H1 (cell line): ENCODE measurements at regions not wholly inside any gene's neighbourhood (a gene's known extent, or its start where the extent isn't known, plus 50 kb on each side); places are given as distances from the start of the nearest gene placed in this dataset.

Experiments
- CTCF ChIA-PET: fragments of 300-600 bp; sonication (Branson Sonifier 250); formaldehyde crosslinking; loops from one replicate; lab custom pipeline; 2021; ENCODE audit not compliant: partially characterized antibody; lab: Charles Lee
- POLR2A ChIA-PET: fragments of 300-600 bp; sonication (Branson Sonifier 250); formaldehyde crosslinking; loops from one replicate; lab custom pipeline; 2021; ENCODE audit warnings: inconsistent platforms; ENCODE audit not compliant: partially characterized antibody; lab: Charles Lee
- DNase-seq, 2 experiments: peaks; one replicate each; pipeline versions ENCODE4 v3.0.0 to v3.0.0-alpha.2; 2010 to 2022; ENCODE audit warnings: low spot score in 2 of 2, low read depth in 1 of 2, mixed read lengths in 1 of 2
- FAIRE-seq: peaks from 2 replicates; lab custom pipeline; 2011; peaks lifted over from hg19 to GRCh38; lab: Jason Lieb, UNC
- H2AFZ ChIP-seq: 2 replicates; pipeline ENCODE4 v1.8.1; 2012; ENCODE audit warnings: low read length, inconsistent platforms
- H2AK5ac ChIP-seq: 2 replicates; pipeline ENCODE4 v1.6.1; 2013; ENCODE audit warnings: low read depth, low read length
- H2BK120ac ChIP-seq: replicated peaks from 2 replicates; pipeline ENCODE3; 2013; ENCODE audit warnings: low read depth, low read length, inconsistent platforms
- H2BK12ac ChIP-seq: 2 replicates; pipeline ENCODE4 v1.6.1; 2013; ENCODE audit warnings: low read depth, low read length
- H2BK15ac ChIP-seq: 2 replicates; pipeline ENCODE4 v1.6.1; 2013; ENCODE audit warnings: low read length
- H2BK20ac ChIP-seq: 2 replicates; pipeline ENCODE4 v1.6.1; 2013; ENCODE audit warnings: low read length
- H2BK5ac ChIP-seq: 2 replicates; pipeline ENCODE4 v1.6.1; 2013; ENCODE audit warnings: low read depth, low read length
- H3K14ac ChIP-seq: 2 replicates; pipeline ENCODE4 v1.6.1; 2013; ENCODE audit warnings: inconsistent platforms; ENCODE audit not compliant: insufficient read length
- H3K18ac ChIP-seq: 2 replicates; pipeline ENCODE4 v1.6.1; 2013; ENCODE audit warnings: low read length; ENCODE audit errors: extremely low read depth
- H3K23ac ChIP-seq: 2 replicates; pipeline ENCODE4 v1.6.1; 2013; ENCODE audit warnings: inconsistent platforms; ENCODE audit not compliant: insufficient read length
- H3K23me2 ChIP-seq: 2 replicates; pipeline ENCODE4 v1.6.1; 2013; ENCODE audit warnings: low read depth, low read length
- H3K27ac ChIP-seq: 2 replicates; pipeline ENCODE4 v1.6.1; 2011; ENCODE audit warnings: low read depth, low read length, inconsistent platforms
- H3K27me3 ChIP-seq, 4 experiments: replicated peaks in 1 of 4; 1 replicate in 1 of 4; 2 replicates in 3 of 4; pipeline versions ENCODE4 v1.6.1 to v1.8.1; 2011 to 2013; ENCODE audit warnings: low read length in 3 of 4, mild to moderate bottlenecking in 3 of 4, inconsistent platforms in 2 of 4, mixed read lengths in 2 of 4, moderate library complexity in 1 of 4; ENCODE audit not compliant: control insufficient read depth in 3 of 4, insufficient read depth in 3 of 4; ENCODE audit errors: extremely low read depth in 1 of 4
- H3K36me3 ChIP-seq, 4 experiments: 2 replicates each; pipeline versions ENCODE4 v1.6.1 to v1.8.1; 2011 to 2013; ENCODE audit warnings: mild to moderate bottlenecking in 4 of 4, low read length in 3 of 4, moderate library complexity in 2 of 4, control low read depth in 1 of 4, inconsistent platforms in 1 of 4; ENCODE audit not compliant: insufficient read depth in 4 of 4, control insufficient read depth in 2 of 4
- H3K4ac ChIP-seq: replicated peaks from 2 replicates; pipeline ENCODE3; 2013; ENCODE audit warnings: low read length, low read depth, mixed read lengths, inconsistent platforms; ENCODE audit not compliant: insufficient read length
- H3K4me1 ChIP-seq, 4 experiments: replicated peaks in 1 of 4; 1 replicate in 1 of 4; 2 replicates in 3 of 4; pipeline versions ENCODE4 v1.6.1 to v1.8.1; 2011 to 2013; ENCODE audit warnings: low read length in 3 of 4, inconsistent platforms in 2 of 4, mixed read lengths in 1 of 4; ENCODE audit not compliant: insufficient read depth in 4 of 4, control insufficient read depth in 3 of 4
- H3K4me2 ChIP-seq, 2 experiments: 2 replicates each; pipeline versions ENCODE4 v1.6.1 to v1.8.1; 2011 to 2013; ENCODE audit warnings: low read depth in 2 of 2, low read length in 2 of 2, control low read depth in 1 of 2, inconsistent platforms in 1 of 2, mild to moderate bottlenecking in 1 of 2; ENCODE audit not compliant: insufficient read depth in 1 of 2
- H3K4me3 ChIP-seq, 4 experiments: fragments of 200-600, 300-600 bp in 1 of 4; sonication (generic), shearing (Covaris generic), sonication (Bioruptor Twin) in 1 of 4; 2 replicates each; pipeline versions ENCODE4 v1.5.1 to v1.8.1; 2011 to 2016; ENCODE audit warnings: low read length in 4 of 4, low read depth in 3 of 4, control low read depth in 2 of 4, inconsistent platforms in 2 of 4, mild to moderate bottlenecking in 2 of 4, mixed read lengths in 1 of 4, moderate library complexity in 1 of 4; ENCODE audit not compliant: insufficient read depth in 2 of 4; ENCODE audit errors: extremely low read depth in 1 of 4
- H3K56ac ChIP-seq: replicated peaks from 2 replicates; pipeline ENCODE3; 2013; ENCODE audit warnings: low read depth, mild to moderate bottlenecking, mixed read lengths, low read length, inconsistent platforms; ENCODE audit not compliant: insufficient read length
- H3K79me1 ChIP-seq: 2 replicates; pipeline ENCODE4 v1.6.1; 2013; ENCODE audit warnings: low read depth, low read length, control low read depth
- H3K79me2 ChIP-seq, 2 experiments: 2 replicates each; pipeline versions ENCODE4 v1.6.1 to v1.8.1; 2012 to 2013; ENCODE audit warnings: low read length in 2 of 2, mild to moderate bottlenecking in 2 of 2, inconsistent platforms in 1 of 2; ENCODE audit not compliant: insufficient read depth in 2 of 2, control insufficient read depth in 1 of 2
- H3K9ac ChIP-seq, 4 experiments: replicated peaks in 1 of 4; 1 replicate in 1 of 4; 2 replicates in 3 of 4; pipeline versions ENCODE4 v1.6.1 to v1.8.1; 2011 to 2013; ENCODE audit warnings: low read depth in 3 of 4, low read length in 3 of 4, control low read depth in 2 of 4, mild to moderate bottlenecking in 2 of 4, moderate library complexity in 2 of 4, inconsistent platforms in 1 of 4; ENCODE audit errors: extremely low read depth in 1 of 4
- H3K9me3 ChIP-seq, 2 experiments: 2 replicates each; pipeline versions ENCODE4 v1.6.1 to v1.8.1; 2012 to 2013; ENCODE audit warnings: mild to moderate bottlenecking in 2 of 2, moderate library complexity in 2 of 2, control low read depth in 1 of 2, inconsistent platforms in 1 of 2, low read depth in 1 of 2, low read length in 1 of 2, mixed read lengths in 1 of 2; ENCODE audit not compliant: insufficient read depth in 2 of 2
- H4K20me1 ChIP-seq, 2 experiments: replicated peaks in 1 of 2; 2 replicates each; pipeline versions ENCODE3 to v1.8.1; 2011 to 2013; ENCODE audit warnings: inconsistent platforms in 2 of 2, low read length in 2 of 2, mild to moderate bottlenecking in 1 of 2; ENCODE audit not compliant: insufficient read depth in 2 of 2, control insufficient read depth in 1 of 2
- H4K5ac ChIP-seq: 2 replicates; pipeline ENCODE4 v1.6.1; 2013; ENCODE audit warnings: low read length, low read depth, mixed read lengths, inconsistent platforms; ENCODE audit not compliant: insufficient read length
- H4K8ac ChIP-seq: 2 replicates; pipeline ENCODE4 v1.8.0; 2013; ENCODE audit warnings: mild to moderate bottlenecking, moderate library complexity, low read length, inconsistent platforms; ENCODE audit not compliant: insufficient read depth; ENCODE audit errors: extremely low read depth
- H4K91ac ChIP-seq: replicated peaks from 2 replicates; pipeline ENCODE3; 2013; ENCODE audit warnings: low read length, mixed read lengths, inconsistent platforms; ENCODE audit not compliant: insufficient read length
- CHD2 ChIP-seq: IDR thresholded peaks from 2 replicates; pipeline ENCODE4 v1.6.1; 2012; ENCODE audit warnings: low read length, improper control_type of control experiment
- KDM4A ChIP-seq: IDR thresholded peaks from one replicate; pipeline ENCODE4 v1.7.1; 2012; ENCODE audit warnings: low read depth, mild to moderate bottlenecking, moderate library complexity, low read length, inconsistent platforms; ENCODE audit not compliant: severe bottlenecking
- POU5F1 ChIP-seq: IDR thresholded peaks from 2 replicates; pipeline ENCODE4 v1.6.1; 2011; ENCODE audit warnings: low read depth, mild to moderate bottlenecking, low read length, moderate library complexity
- RNF2 ChIP-seq: fragments of 200-900, 300-1000 bp; sonication (generic); IDR thresholded peaks from 2 replicates; pipeline ENCODE4 v1.7.1; 2016; ENCODE audit warnings: borderline replicate concordance, low read depth, mild to moderate bottlenecking, antibody characterized with exemption, low read length; ENCODE audit not compliant: poor library complexity, severe bottlenecking; ENCODE audit errors: missing control alignments
- RXRA ChIP-seq: IDR thresholded peaks from 2 replicates; pipeline ENCODE4 v1.6.1; 2011; ENCODE audit warnings: low read depth, mild to moderate bottlenecking, low read length, moderate library complexity; ENCODE audit not compliant: insufficient read depth
- SP1 ChIP-seq: IDR thresholded peaks from 2 replicates; pipeline ENCODE4 v1.6.1; 2011; ENCODE audit warnings: low read depth, low read length
- TCF12 ChIP-seq: IDR thresholded peaks from 2 replicates; pipeline ENCODE4 v1.6.1; 2011; ENCODE audit warnings: low read depth, mild to moderate bottlenecking, low read length
- WGBS, 2 experiments: shearing (Covaris generic) in 1 of 2; methylation state at CpG; one replicate each; pipeline versions ENCODE4 v1.1.6 to v1.1.7; 2013 to 2015; ENCODE audit warnings: low lambda C conversion rate in 2 of 2, mixed read lengths in 2 of 2, inconsistent platforms in 1 of 2, low coverage in 1 of 2, missing lambda C conversion rate in 1 of 2; ENCODE audit not compliant: insufficient replicate concordance in 2 of 2, insufficient coverage in 1 of 2, insufficient read length in 1 of 2; ENCODE audit errors: extremely low coverage in 1 of 2, missing lambda C conversion rate in 1 of 2; 5-methylcytosine and 5-hydroxymethylcytosine counted together
- TF ChIP-seq, protein P1 (sequence below): IDR thresholded peaks from 2 replicates; pipeline ENCODE4 v1.6.1; 2011; ENCODE audit warnings: low read length, improper control_type of control experiment
- TF ChIP-seq, protein P2 (sequence below), 3 experiments: IDR thresholded peaks; 1 replicate in 2 of 3; 2 replicates in 1 of 3; pipeline versions ENCODE4 v1.5.1 to v1.6.1; 2011; ENCODE audit warnings: low read length in 3 of 3, mild to moderate bottlenecking in 3 of 3, inconsistent platforms in 2 of 3, low read depth in 1 of 3, moderate library complexity in 1 of 3; ENCODE audit not compliant: insufficient read depth in 1 of 3; ENCODE audit errors: control extremely low read depth in 1 of 3
- TF ChIP-seq, protein P3 (sequence below): IDR thresholded peaks from 2 replicates; pipeline ENCODE4 v1.6.1; 2012; ENCODE audit warnings: inconsistent platforms

DNA sequence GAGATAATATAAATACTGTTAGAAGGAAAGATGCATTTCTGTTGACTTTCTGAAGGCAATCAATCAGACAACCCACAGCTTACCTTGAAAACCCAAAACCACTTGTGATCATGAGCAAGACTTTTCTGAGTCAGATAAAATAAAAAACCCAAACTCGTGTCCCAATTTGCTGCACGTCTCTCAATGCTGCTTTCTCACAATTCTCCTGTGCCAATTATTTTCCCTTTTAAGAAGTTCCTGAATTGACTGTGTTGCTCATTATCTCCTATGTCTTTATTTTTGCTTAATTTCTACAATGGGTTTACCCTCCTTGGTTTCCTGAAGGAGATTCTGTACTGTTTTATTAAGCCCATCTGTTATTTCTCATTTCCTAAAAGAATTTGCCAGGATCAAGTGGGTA lies 1891.9 kb upstream of the PCDH10 start:
- Histone ChIP-seq H3K56ac (no peak overlapping the region), H3K27ac (no peak overlapping the region), H2BK20ac (no peak overlapping the region), H3K36me3 (no peaks in the 10 kb centered on the region), H3K9ac (no peak overlapping the region), H2BK120ac (no peak overlapping the region), H3K14ac (no peak overlapping the region), H3K79me2 (no peaks in the 10 kb centered on the region), H3K79me1 (no peaks in the 10 kb centered on the region), H4K91ac (no peak overlapping the region), H4K5ac (no peak overlapping the region), H3K27me3 (no peaks in the 10 kb centered on the region), H3K9me3 (no peaks in the 10 kb centered on the region), H3K23me2 (no peaks in the 10 kb centered on the region), H3K4me2 (no peak overlapping the region), H3K4me3 (no peak overlapping the region), H2BK5ac (no peak overlapping the region), H3K4me1 (no peaks in the 10 kb centered on the region), H2BK15ac (no peak overlapping the region), H2AFZ (no peak overlapping the region), H2AK5ac (no peak overlapping the region), H4K20me1 (no peaks in the 10 kb centered on the region), H2BK12ac (no peak overlapping the region), H3K4ac (no peak overlapping the region), H3K18ac (no peak overlapping the region), H4K8ac (no peak overlapping the region), H3K23ac (no peak overlapping the region)
- no peak for DNase-seq
- 87% methylated on average over 2 of the region's 2 CpGs; no CpG with 5 or more reads in 1 of the 2 experiments for WGBS, 2 experiments
- ChIA-PET CTCF (no interaction called here), POLR2A (no interaction called here)
- no peak for FAIRE-seq
- TF ChIP-seq RXRA (no peak), RNF2 (no peak), CHD2 (no peak), TCF12 (no peak), POU5F1 (no peak), KDM4A (no peak), SP1 (no peak)
- TF ChIP-seq, protein P1, sequence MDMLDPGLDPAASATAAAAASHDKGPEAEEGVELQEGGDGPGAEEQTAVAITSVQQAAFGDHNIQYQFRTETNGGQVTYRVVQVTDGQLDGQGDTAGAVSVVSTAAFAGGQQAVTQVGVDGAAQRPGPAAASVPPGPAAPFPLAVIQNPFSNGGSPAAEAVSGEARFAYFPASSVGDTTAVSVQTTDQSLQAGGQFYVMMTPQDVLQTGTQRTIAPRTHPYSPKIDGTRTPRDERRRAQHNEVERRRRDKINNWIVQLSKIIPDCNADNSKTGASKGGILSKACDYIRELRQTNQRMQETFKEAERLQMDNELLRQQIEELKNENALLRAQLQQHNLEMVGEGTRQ: no peak
- TF ChIP-seq, protein P2, sequence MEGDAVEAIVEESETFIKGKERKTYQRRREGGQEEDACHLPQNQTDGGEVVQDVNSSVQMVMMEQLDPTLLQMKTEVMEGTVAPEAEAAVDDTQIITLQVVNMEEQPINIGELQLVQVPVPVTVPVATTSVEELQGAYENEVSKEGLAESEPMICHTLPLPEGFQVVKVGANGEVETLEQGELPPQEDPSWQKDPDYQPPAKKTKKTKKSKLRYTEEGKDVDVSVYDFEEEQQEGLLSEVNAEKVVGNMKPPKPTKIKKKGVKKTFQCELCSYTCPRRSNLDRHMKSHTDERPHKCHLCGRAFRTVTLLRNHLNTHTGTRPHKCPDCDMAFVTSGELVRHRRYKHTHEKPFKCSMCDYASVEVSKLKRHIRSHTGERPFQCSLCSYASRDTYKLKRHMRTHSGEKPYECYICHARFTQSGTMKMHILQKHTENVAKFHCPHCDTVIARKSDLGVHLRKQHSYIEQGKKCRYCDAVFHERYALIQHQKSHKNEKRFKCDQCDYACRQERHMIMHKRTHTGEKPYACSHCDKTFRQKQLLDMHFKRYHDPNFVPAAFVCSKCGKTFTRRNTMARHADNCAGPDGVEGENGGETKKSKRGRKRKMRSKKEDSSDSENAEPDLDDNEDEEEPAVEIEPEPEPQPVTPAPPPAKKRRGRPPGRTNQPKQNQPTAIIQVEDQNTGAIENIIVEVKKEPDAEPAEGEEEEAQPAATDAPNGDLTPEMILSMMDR (IDR thresholded peaks at IDR 0.05; ENCODE audit: control extremely low read depth in 1 of 3, insufficient read depth in 1 of 3, low read depth in 1 of 3, low read length in 3 of 3): no peak
- TF ChIP-seq, protein P3, sequence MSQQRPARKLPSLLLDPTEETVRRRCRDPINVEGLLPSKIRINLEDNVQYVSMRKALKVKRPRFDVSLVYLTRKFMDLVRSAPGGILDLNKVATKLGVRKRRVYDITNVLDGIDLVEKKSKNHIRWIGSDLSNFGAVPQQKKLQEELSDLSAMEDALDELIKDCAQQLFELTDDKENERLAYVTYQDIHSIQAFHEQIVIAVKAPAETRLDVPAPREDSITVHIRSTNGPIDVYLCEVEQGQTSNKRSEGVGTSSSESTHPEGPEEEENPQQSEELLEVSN: no peak
